ENCODE measurements at regions not wholly inside any gene's neighbourhood (a gene's known extent, or its start where the extent isn't known, plus 50 kb on each side); places are given as distances from the start of the nearest gene placed in this dataset.

- TF ChIP-seq POLR2A (IDR thresholded peaks at IDR 0.05; ENCODE audit: low read length) = no peak
- TF ChIP-seq GATA1 (IDR thresholded peaks at IDR 0.05; ENCODE audit: low read depth, low read length) = no peak
These were observed 190.2 kb upstream of the COPS8 start for GRCh38 chr2:236895497-236895896.

All from erythroblast (primary cell).